Testis (tissue), 2 donors: ENCODE measurements at regions not wholly inside any gene's neighbourhood (a gene's known extent, or its start where the extent isn't known, plus 50 kb on each side); places are given as distances from the start of the nearest gene placed in this dataset.

Experiments used
- DNase-seq: peaks from one replicate; pipeline ENCODE4 v3.0.0-alpha.2; 2019
- H3K27ac ChIP-seq, 2 donors: fragments of 200-600 bp; sonication (generic); one replicate each; pipeline ENCODE4 v1.5.1; 2019
- H3K27me3 ChIP-seq: fragments of 200-600 bp; sonication (generic); one replicate; pipeline ENCODE4 v1.5.1; 2019
- H3K36me3 ChIP-seq: fragments of 200-600 bp; sonication (generic); one replicate; pipeline ENCODE4 v1.5.1; 2017; ENCODE audit warnings: low read depth; ENCODE audit errors: missing control alignments
- H3K4me1 ChIP-seq: fragments of 200-600 bp; sonication (generic); one replicate; pipeline ENCODE4 v1.5.1; 2019
- H3K4me3 ChIP-seq, 2 donors: fragments of 200-600 bp; sonication (generic); one replicate each; pipeline ENCODE4 v1.5.1; 2017 to 2019
- H3K9me3 ChIP-seq: fragments of 200-600 bp; sonication (generic); one replicate; pipeline ENCODE4 v1.5.1; 2017
- POLR2A ChIP-seq: fragments of 450-650 bp; IDR thresholded peaks from one replicate; pipeline ENCODE4 v1.6.1; 2017; ENCODE audit warnings: antibody characterized with exemption, mild to moderate bottlenecking, moderate library complexity
- WGBS, 2 donors: methylation state at CpG; one replicate each; pipeline ENCODE4 v1.1.5; 2018; 5-methylcytosine and 5-hydroxymethylcytosine counted together
- intact Hi-C: fragments of 100-400 bp; cut with DNase I; formaldehyde crosslinking; loops from one replicate; pipeline ENCODE4 v1.15.1; 2023; ENCODE audit warnings: low total_unique reads
- TF ChIP-seq, protein P1 (sequence below), 3 experiments: fragments of 450-650 bp in 2 of 3; fragments of 200-600 bp in 1 of 3; sonication (generic) in 1 of 3; IDR thresholded peaks; one replicate each; pipeline ENCODE4 v1.5.1; 2016 to 2019; ENCODE audit warnings: antibody characterized with exemption in 3 of 3, mild to moderate bottlenecking in 2 of 3, moderate library complexity in 1 of 3

DNA sequence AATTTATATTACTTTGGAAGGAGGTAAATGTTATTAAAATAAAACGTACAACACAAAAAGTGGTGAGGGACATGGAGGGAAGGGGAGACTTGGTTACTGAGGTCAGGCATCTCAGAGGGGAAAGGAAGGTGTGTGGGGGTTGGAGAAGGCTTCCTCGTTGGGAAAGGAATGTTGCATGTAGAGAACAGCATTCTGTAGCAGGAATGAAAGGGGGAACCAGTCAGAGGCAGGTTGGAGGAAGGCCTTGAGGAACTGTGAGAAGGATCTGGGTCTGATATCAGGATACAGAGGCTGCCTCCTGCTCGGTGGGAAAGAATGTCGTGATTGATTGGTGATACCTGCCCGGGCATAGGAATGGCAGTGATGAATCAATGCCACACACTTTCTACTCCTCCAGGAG lies 103.3 kb upstream of the ZFHX3 start:
- DNase-seq, result no peak
- TF ChIP-seq, protein P1, sequence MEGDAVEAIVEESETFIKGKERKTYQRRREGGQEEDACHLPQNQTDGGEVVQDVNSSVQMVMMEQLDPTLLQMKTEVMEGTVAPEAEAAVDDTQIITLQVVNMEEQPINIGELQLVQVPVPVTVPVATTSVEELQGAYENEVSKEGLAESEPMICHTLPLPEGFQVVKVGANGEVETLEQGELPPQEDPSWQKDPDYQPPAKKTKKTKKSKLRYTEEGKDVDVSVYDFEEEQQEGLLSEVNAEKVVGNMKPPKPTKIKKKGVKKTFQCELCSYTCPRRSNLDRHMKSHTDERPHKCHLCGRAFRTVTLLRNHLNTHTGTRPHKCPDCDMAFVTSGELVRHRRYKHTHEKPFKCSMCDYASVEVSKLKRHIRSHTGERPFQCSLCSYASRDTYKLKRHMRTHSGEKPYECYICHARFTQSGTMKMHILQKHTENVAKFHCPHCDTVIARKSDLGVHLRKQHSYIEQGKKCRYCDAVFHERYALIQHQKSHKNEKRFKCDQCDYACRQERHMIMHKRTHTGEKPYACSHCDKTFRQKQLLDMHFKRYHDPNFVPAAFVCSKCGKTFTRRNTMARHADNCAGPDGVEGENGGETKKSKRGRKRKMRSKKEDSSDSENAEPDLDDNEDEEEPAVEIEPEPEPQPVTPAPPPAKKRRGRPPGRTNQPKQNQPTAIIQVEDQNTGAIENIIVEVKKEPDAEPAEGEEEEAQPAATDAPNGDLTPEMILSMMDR (IDR thresholded peaks at IDR 0.05), result no peak
- TF ChIP-seq POLR2A, result no peak
- Histone ChIP-seq H3K27me3 (no peaks in the 10 kb centered on the region), H3K4me1 (no peaks in the 10 kb centered on the region), H3K9me3 (no peaks in the 10 kb centered on the region), H3K27ac (no peak overlapping the region), H3K4me3 (no peak overlapping the region), H3K36me3 (no peaks in the 10 kb centered on the region)
- intact Hi-C loops, result no loop called here
- WGBS, 2 donors, result 55 to 64% methylated on average over 5 of the region's 5 CpGs

DNA sequence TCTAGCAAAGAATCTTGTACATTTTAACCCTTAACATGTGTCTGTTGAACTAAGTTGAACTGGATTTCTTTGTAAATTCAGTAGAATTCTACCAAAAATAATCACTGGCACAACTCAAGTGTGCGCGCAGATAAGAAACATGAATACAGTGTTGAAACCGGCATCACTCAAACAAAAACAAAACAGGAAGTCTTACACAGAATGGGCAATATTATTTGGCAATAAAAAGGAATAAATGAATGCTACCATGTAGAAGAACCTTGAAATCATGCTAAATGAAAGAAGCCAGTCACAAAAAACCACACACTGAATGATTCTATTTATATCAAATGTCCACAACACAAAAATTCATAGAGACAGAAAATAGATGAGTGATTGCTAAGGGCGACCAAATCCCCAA lies 102.9 kb upstream of the ZFHX3 start:
- TF ChIP-seq, protein P1 (IDR thresholded peaks at IDR 0.05), result no peak
- no peak for TF ChIP-seq POLR2A
- DNase-seq, result no peak
- intact Hi-C loops, result no loop called here
- Histone ChIP-seq H3K4me1 (no peaks in the 10 kb centered on the region), H3K27ac (no peak overlapping the region), H3K36me3 (no peaks in the 10 kb centered on the region), H3K4me3 (no peak overlapping the region), H3K27me3 (no peaks in the 10 kb centered on the region), H3K9me3 (no peaks in the 10 kb centered on the region)
- 85 to 89% methylated on average over 4 of the region's 4 CpGs for WGBS, 2 donors

DNA sequence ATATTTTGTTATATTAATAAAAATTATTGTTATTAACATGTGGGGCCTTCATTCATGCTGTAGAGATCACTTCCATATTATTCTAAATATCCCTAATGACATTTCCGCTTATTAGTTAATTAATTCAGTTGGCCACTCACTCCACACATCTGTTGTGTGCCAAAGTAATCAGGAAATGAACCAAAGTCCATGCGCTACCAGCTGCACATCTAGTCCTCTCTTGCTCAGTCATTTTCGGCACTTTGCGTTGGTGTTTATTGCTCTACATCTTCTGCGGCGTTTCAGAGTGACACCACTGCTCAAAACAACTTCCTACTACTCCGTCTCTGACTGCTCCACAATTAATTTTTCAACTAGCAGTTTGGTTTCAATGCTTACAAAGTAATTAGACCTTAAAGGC lies 101.4 kb upstream of the ZFHX3 start:
- TF ChIP-seq, protein P1 (IDR thresholded peaks at IDR 0.05), result no peak
- no peak for TF ChIP-seq POLR2A
- Histone ChIP-seq H3K27me3 (no peaks in the 10 kb centered on the region), H3K4me3 (no peak overlapping the region), H3K4me1 (no peaks in the 10 kb centered on the region), H3K27ac (no peak overlapping the region), H3K36me3 (no peaks in the 10 kb centered on the region), H3K9me3 (no peaks in the 10 kb centered on the region)
- DNase-seq, result no peak
- intact Hi-C loops, result no loop called here
- 79 to 81% methylated on average over 7 of the region's 7 CpGs for WGBS, 2 donors

DNA sequence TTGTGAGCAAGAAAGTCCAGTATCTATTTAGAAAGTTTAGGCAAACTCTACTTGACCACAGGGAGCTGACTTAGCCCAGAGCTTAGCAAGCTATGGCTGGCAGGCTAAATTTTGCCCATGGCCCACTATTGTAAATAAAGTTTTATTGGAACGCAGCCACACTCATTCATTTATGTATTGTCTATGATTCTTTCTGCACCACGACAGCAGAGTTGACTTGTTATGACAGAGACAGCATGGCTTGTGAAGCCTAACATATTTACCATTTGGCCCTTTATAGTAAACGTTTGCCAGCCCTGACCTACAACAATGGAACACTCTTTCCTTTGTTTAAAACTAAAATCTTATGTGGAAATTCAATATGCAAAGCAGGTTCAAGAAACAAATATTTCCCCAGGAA lies 100.0 kb upstream of the ZFHX3 start:
- TF ChIP-seq, protein P1 (IDR thresholded peaks at IDR 0.05), result no peak
- TF ChIP-seq POLR2A, result no peak
- WGBS, 2 donors, result 59 to 64% methylated on average over 3 of the region's 3 CpGs
- intact Hi-C loops, result no loop called here

DNA sequence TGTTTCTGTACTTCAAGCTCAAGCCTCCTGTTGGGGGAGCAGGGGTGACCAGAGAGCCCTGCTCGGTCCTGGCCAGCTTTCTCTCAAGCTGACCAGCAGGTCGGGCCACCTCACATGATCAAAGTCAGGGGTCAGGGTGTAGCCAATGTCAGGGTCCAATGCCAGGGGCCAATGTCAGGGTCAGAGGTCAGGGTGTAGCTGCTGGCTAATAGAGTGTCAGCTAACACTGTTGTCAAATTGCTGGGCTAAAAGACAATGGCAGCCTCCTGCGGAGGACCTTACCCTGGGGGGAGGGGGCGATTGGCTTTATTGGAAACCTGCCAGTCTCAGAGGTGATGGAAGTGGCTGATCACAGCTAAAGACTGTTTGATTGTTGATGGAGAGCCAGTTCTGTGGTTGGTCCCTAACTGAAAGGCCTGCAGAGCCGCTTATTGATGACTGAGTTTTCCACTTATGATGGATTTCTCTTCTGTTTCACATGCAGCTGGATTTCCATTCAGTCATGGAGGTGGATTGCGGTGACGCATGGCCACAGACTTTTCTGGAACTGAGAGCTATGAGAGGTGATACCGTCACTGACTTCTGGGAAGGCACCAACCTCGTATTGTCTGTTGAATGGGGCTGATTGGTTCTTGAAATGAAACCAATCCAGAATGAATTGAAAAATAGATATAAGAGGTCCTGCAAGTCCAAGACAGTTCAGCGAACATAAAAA lies 97.4 kb upstream of the ZFHX3 start:
- DNase-seq, result no peak
- Histone ChIP-seq H3K27ac (no peak overlapping the region), H3K36me3 (no peaks in the 10 kb centered on the region), H3K9me3 (no peaks in the 10 kb centered on the region), H3K4me3 (no peak overlapping the region), H3K27me3 (no peaks in the 10 kb centered on the region), H3K4me1 (no peaks in the 10 kb centered on the region)
- intact Hi-C loops, result no loop called here
- WGBS, 2 donors, result 86 to 89% methylated on average over 9 to 10 of the region's 10 CpGs
- TF ChIP-seq, protein P1 (IDR thresholded peaks at IDR 0.05), result no peak
- TF ChIP-seq POLR2A, result no peak

More for the DNA sequence above, 100.0 kb upstream of the ZFHX3 start:
- DNase-seq, result no peak
- Histone ChIP-seq H3K4me1 (no peaks in the 10 kb centered on the region), H3K27me3 (no peaks in the 10 kb centered on the region), H3K36me3 (no peaks in the 10 kb centered on the region), H3K27ac (no peak overlapping the region), H3K9me3 (no peaks in the 10 kb centered on the region), H3K4me3 (no peak overlapping the region)
